GM23338 (cell line): ENCODE measurements at regions not wholly inside any gene's neighbourhood (a gene's known extent, or its start where the extent isn't known, plus 50 kb on each side); places are given as distances from the start of the nearest gene placed in this dataset.

Experiments
- ATAC-seq: fragments of 200-7000 bp; cut with Tn5 transposase; 3 replicates; pipeline ENCODE4 v1.9.1; 2020
- DNase-seq: peaks from one replicate; pipeline ENCODE4 v3.0.0-alpha.2; 2015; ENCODE audit warnings: low spot score
- H2AFZ ChIP-seq: fragments of 200-600 bp; sonication (generic); 2 replicates; pipeline ENCODE4 v1.8.0; 2016; ENCODE audit warnings: antibody characterized with exemption, mild to moderate bottlenecking, moderate library complexity
- H3F3A ChIP-seq: fragments of 200-600 bp; sonication (generic); replicated peaks from 2 replicates; pipeline ENCODE4 v1.8.0; 2017; ENCODE audit warnings: antibody characterized with exemption, mixed run types, low read depth
- H3K27ac ChIP-seq: fragments of 200-600 bp; sonication (generic); 2 replicates; pipeline ENCODE4 v1.6.1; 2016; ENCODE audit warnings: low read depth
- H3K27me3 ChIP-seq: fragments of 200-600 bp; sonication (generic); 2 replicates; pipeline ENCODE4 v1.8.0; 2016; ENCODE audit warnings: mild to moderate bottlenecking, mixed run types, moderate library complexity; ENCODE audit not compliant: insufficient read depth
- H3K36me3 ChIP-seq: fragments of 200-600 bp; sonication (generic); 2 replicates; pipeline ENCODE4 v1.8.0; 2016; ENCODE audit warnings: mild to moderate bottlenecking; ENCODE audit not compliant: insufficient read depth
- H3K4me1 ChIP-seq: fragments of 200-600 bp; sonication (generic); 2 replicates; pipeline ENCODE4 v1.8.0; 2016; ENCODE audit warnings: mild to moderate bottlenecking, moderate library complexity; ENCODE audit not compliant: insufficient read depth
- H3K4me2 ChIP-seq: fragments of 200-600 bp; sonication (generic); 2 replicates; pipeline ENCODE4 v1.7.1; 2017; ENCODE audit warnings: mixed run types
- H3K4me3 ChIP-seq: fragments of 200-600 bp; sonication (generic); 2 replicates; pipeline ENCODE4 v1.6.1; 2016; ENCODE audit warnings: mixed run types
- H3K79me2 ChIP-seq: fragments of 200-600 bp; sonication (generic); replicated peaks from 2 replicates; pipeline ENCODE4 v1.8.0; 2017; ENCODE audit warnings: mild to moderate bottlenecking; ENCODE audit not compliant: insufficient read depth
- H3K9me2 ChIP-seq: fragments of 200-600 bp; sonication (generic); 2 replicates; pipeline ENCODE4 v1.8.0; 2017; ENCODE audit not compliant: insufficient read depth
- H4K20me1 ChIP-seq: fragments of 200-600 bp; sonication (generic); replicated peaks from 2 replicates; pipeline ENCODE4 v1.8.0; 2017; ENCODE audit warnings: mild to moderate bottlenecking; ENCODE audit not compliant: insufficient read depth
- H3K27ac Mint-ChIP-seq: 2 replicates; pipeline ENCODE4 v1.8.0; 2020; ENCODE audit warnings: inconsistent platforms, mild to moderate bottlenecking, moderate library complexity, mixed read lengths
- H3K27me3 Mint-ChIP-seq: 3 replicates; pipeline ENCODE4 v1.8.0; 2022; ENCODE audit warnings: low read depth, mild to moderate bottlenecking, moderate library complexity, mixed read lengths, inconsistent platforms; ENCODE audit not compliant: insufficient read depth, poor library complexity
- H3K36me3 Mint-ChIP-seq: 3 replicates; pipeline ENCODE4 v1.8.0; 2021; ENCODE audit warnings: low read depth, mild to moderate bottlenecking, inconsistent platforms, moderate library complexity, mixed read lengths
- H3K4me1 Mint-ChIP-seq: 3 replicates; pipeline ENCODE4 v1.8.0; 2020; ENCODE audit warnings: mild to moderate bottlenecking, inconsistent platforms, mixed read lengths
- H3K4me3 Mint-ChIP-seq: 3 replicates; pipeline ENCODE4 v1.8.0; 2021; ENCODE audit warnings: moderate library complexity, mild to moderate bottlenecking, inconsistent platforms, mixed read lengths
- H3K9me3 Mint-ChIP-seq: 3 replicates; pipeline ENCODE4 v1.8.0; 2020; ENCODE audit warnings: moderate library complexity, mild to moderate bottlenecking, inconsistent platforms, mixed read lengths
- NANOG ChIP-seq: IDR thresholded peaks from 2 replicates; pipeline ENCODE4 v1.6.1; 2016; ENCODE audit warnings: antibody characterized with exemption, borderline replicate concordance
- REST ChIP-seq: IDR thresholded peaks from one replicate; pipeline ENCODE4 v1.6.1; 2018; ENCODE audit warnings: antibody characterized with exemption; ENCODE audit not compliant: unreplicated experiment
- ZNF462 ChIP-seq: fragments of 250-450 bp; sonication (Bioruptor Pico); IDR thresholded peaks from 2 replicates; pipeline ENCODE4 v1.5.0; 2020; ENCODE audit warnings: mild to moderate bottlenecking, moderate library complexity

GRCh38 chr3:191637611-191638010 lies 176.6 kb downstream of the PYDC2 start (continued):
- TF ChIP-seq REST, result no peak
- TF ChIP-seq ZNF462 (CRISPR knock-in tag), result no peak

- H3K27ac ChIP-seq, result no peak overlapping the region
- H3K4me2 ChIP-seq, result no peak overlapping the region
- H3K9me2 ChIP-seq, result 0 out of 2 replicates have a peak, but pooled peaks cover 4% of the 10 kb centered on the region
- ATAC-seq (no peak), DNase-seq (peak; percentile 2)
- no peaks in the 10 kb centered on the region for H3K27me3 ChIP-seq
- H3K79me2 ChIP-seq, result no peaks in the 10 kb centered on the region
- peaks cover 6% of the 10 kb centered on the region; the same call in 1 of the 2 replicates for H3K4me1 ChIP-seq
- peaks cover 4% of the 10 kb centered on the region; the same call in 1 of the 2 replicates for H3K36me3 ChIP-seq
- Mint-ChIP-seq H3K4me3 (no peak overlapping the region), H3K27ac (no peak overlapping the region), H3K27me3 (peaks cover 4% of the 10 kb centered on the region), H3K4me1 (no peaks in the 10 kb centered on the region), H3K36me3 (peaks cover 4% of the 10 kb centered on the region; the same call in 1 of the 3 replicates), H3K9me3 (peaks cover 19% of the 10 kb centered on the region)
- no peak overlapping the region for H3K4me3 ChIP-seq
- no peaks in the 10 kb centered on the region for H4K20me1 ChIP-seq
- TF ChIP-seq REST (peak; percentile 62), NANOG (no peak)
- no peaks in the 10 kb centered on the region for H3F3A ChIP-seq
- H2AFZ ChIP-seq, result no peak overlapping the region
These were observed 180.8 kb downstream of the PYDC2 start for GRCh38 chr3:191641789-191642188.
